Activated T-helper 17 cell treated with anti-CD3 and anti-CD28 coated beads, Interleukin-2, amount 50 U/mL, for 72 hours (primary cell): ENCODE measurements at regions not wholly inside any gene's neighbourhood (a gene's known extent, or its start where the extent isn't known, plus 50 kb on each side); places are given as distances from the start of the nearest gene placed in this dataset.

ENCODE experiments used
- ATAC-seq: fragments of 150-1000 bp; cut with Tn5 transposase; replicated peaks from 2 replicates; pipeline ENCODE4 v1.10.0; 2021; ENCODE audit warnings: mild to moderate bottlenecking, moderate library complexity
- H3K27ac Mint-ChIP-seq: one replicate; pipeline ENCODE4 v1.8.0; 2022; ENCODE audit warnings: mixed read lengths
- H3K27me3 Mint-ChIP-seq: one replicate; pipeline ENCODE4 v1.8.0; 2022; ENCODE audit warnings: mixed read lengths
- H3K36me3 Mint-ChIP-seq: one replicate; pipeline ENCODE4 v1.8.0; 2022; ENCODE audit warnings: low read depth, mild to moderate bottlenecking, mixed read lengths
- H3K4me1 Mint-ChIP-seq: one replicate; pipeline ENCODE4 v1.8.0; 2022; ENCODE audit warnings: mixed read lengths
- H3K4me3 Mint-ChIP-seq: one replicate; pipeline ENCODE4 v1.8.0; 2022; ENCODE audit warnings: mild to moderate bottlenecking, mixed read lengths
- H3K9me3 Mint-ChIP-seq: one replicate; pipeline ENCODE4 v1.8.0; 2022; ENCODE audit warnings: mixed read lengths

GRCh38 chr3:187618722-187619121 is 51.5 kb downstream of the SST start:
- no peaks in the 10 kb centered on the region for H3K9me3 Mint-ChIP-seq
- no peak overlapping the region for H3K4me3 Mint-ChIP-seq
- no peaks in the 10 kb centered on the region for H3K36me3 Mint-ChIP-seq
- no peaks in the 10 kb centered on the region for H3K4me1 Mint-ChIP-seq
- H3K27ac Mint-ChIP-seq = no peak overlapping the region
- H3K27me3 Mint-ChIP-seq = peaks cover 5% of the 10 kb centered on the region
- no peak for ATAC-seq

- no peak for ATAC-seq
- H3K36me3 Mint-ChIP-seq = no peaks in the 10 kb centered on the region
- no peaks in the 10 kb centered on the region for H3K9me3 Mint-ChIP-seq
- no peak overlapping the region for H3K27ac Mint-ChIP-seq
- H3K4me3 Mint-ChIP-seq = no peak overlapping the region
- H3K27me3 Mint-ChIP-seq = peaks cover 6% of the 10 kb centered on the region
- no peaks in the 10 kb centered on the region for H3K4me1 Mint-ChIP-seq
Measured at GRCh38 chr3:187617213-187617612, 53.0 kb downstream of the SST start.

- Mint-ChIP-seq H3K9me3 (no peaks in the 10 kb centered on the region), H3K27ac (no peak overlapping the region), H3K4me3 (no peak overlapping the region), H3K36me3 (no peaks in the 10 kb centered on the region), H3K4me1 (no peaks in the 10 kb centered on the region), H3K27me3 (peaks cover 10% of the 10 kb centered on the region)
- peak; percentile 58 for ATAC-seq
Measured at GRCh38 chr3:187616307-187616972, 53.8 kb downstream of the SST start.

GRCh38 chr3:187615630-187616029 is 54.6 kb downstream of the SST start:
- Mint-ChIP-seq H3K27ac (no peak overlapping the region), H3K9me3 (no peaks in the 10 kb centered on the region), H3K36me3 (no peaks in the 10 kb centered on the region), H3K27me3 (peaks cover 14% of the 10 kb centered on the region), H3K4me3 (no peak overlapping the region), H3K4me1 (no peaks in the 10 kb centered on the region)
- no peak for ATAC-seq

- Mint-ChIP-seq H3K4me1 (no peaks in the 10 kb centered on the region), H3K27ac (no peak overlapping the region), H3K9me3 (no peaks in the 10 kb centered on the region), H3K36me3 (no peaks in the 10 kb centered on the region), H3K4me3 (no peak overlapping the region), H3K27me3 (peaks cover 30% of the 10 kb centered on the region)
- no peak for ATAC-seq
Measured at GRCh38 chr3:187612656-187613055, 57.5 kb downstream of the SST start.

GRCh38 chr3:187610981-187611511 is 59.1 kb downstream of the SST start:
- H3K9me3 Mint-ChIP-seq = no peaks in the 10 kb centered on the region
- H3K4me1 Mint-ChIP-seq = no peaks in the 10 kb centered on the region
- H3K27ac Mint-ChIP-seq = no peak overlapping the region
- H3K36me3 Mint-ChIP-seq = no peaks in the 10 kb centered on the region
- peaks cover 44% of the 10 kb centered on the region for H3K27me3 Mint-ChIP-seq
- ATAC-seq = no peak
- H3K4me3 Mint-ChIP-seq = no peak overlapping the region

- H3K9me3 Mint-ChIP-seq = no peaks in the 10 kb centered on the region
- no peak for ATAC-seq
- H3K4me3 Mint-ChIP-seq = no peak overlapping the region
- H3K27ac Mint-ChIP-seq = no peak overlapping the region
- H3K27me3 Mint-ChIP-seq = peaks cover 36% of the 10 kb centered on the region
- H3K4me1 Mint-ChIP-seq = no peaks in the 10 kb centered on the region
- no peaks in the 10 kb centered on the region for H3K36me3 Mint-ChIP-seq
Measured at GRCh38 chr3:187594272-187594671, 75.9 kb downstream of the SST start.

- Mint-ChIP-seq H3K27ac (no peak overlapping the region), H3K9me3 (no peaks in the 10 kb centered on the region), H3K36me3 (no peaks in the 10 kb centered on the region), H3K4me3 (no peak overlapping the region), H3K4me1 (no peaks in the 10 kb centered on the region), H3K27me3 (peaks cover 42% of the 10 kb centered on the region)
- ATAC-seq = no peak
Measured at GRCh38 chr3:187593451-187593850, 76.7 kb downstream of the SST start.

GRCh38 chr3:187590861-187591576 is 79.2 kb downstream of the SST start:
- H3K27ac Mint-ChIP-seq = no peak overlapping the region
- H3K36me3 Mint-ChIP-seq = no peaks in the 10 kb centered on the region
- H3K4me1 Mint-ChIP-seq = no peaks in the 10 kb centered on the region
- peaks cover 47% of the 10 kb centered on the region for H3K27me3 Mint-ChIP-seq
- no peaks in the 10 kb centered on the region for H3K9me3 Mint-ChIP-seq
- no peak overlapping the region for H3K4me3 Mint-ChIP-seq
- no peak for ATAC-seq

- peaks cover 40% of the 10 kb centered on the region for H3K27me3 Mint-ChIP-seq
- H3K4me3 Mint-ChIP-seq = no peak overlapping the region
- H3K27ac Mint-ChIP-seq = no peak overlapping the region
- H3K9me3 Mint-ChIP-seq = peaks cover 3% of the 10 kb centered on the region
- no peaks in the 10 kb centered on the region for H3K36me3 Mint-ChIP-seq
- H3K4me1 Mint-ChIP-seq = no peaks in the 10 kb centered on the region
- ATAC-seq = no peak
Measured at GRCh38 chr3:187587076-187587475, 83.1 kb downstream of the SST start.

- Mint-ChIP-seq H3K27me3 (peaks cover 41% of the 10 kb centered on the region), H3K36me3 (no peaks in the 10 kb centered on the region), H3K4me3 (no peak overlapping the region), H3K4me1 (no peaks in the 10 kb centered on the region), H3K9me3 (peaks cover 6% of the 10 kb centered on the region), H3K27ac (no peak overlapping the region)
- ATAC-seq = no peak
Measured at GRCh38 chr3:187586226-187586625, 84.0 kb downstream of the SST start.

- Mint-ChIP-seq H3K4me1 (no peaks in the 10 kb centered on the region), H3K27me3 (peaks cover 18% of the 10 kb centered on the region), H3K36me3 (no peaks in the 10 kb centered on the region), H3K4me3 (no peak overlapping the region), H3K9me3 (no peaks in the 10 kb centered on the region), H3K27ac (no peak overlapping the region)
- no peak for ATAC-seq
Measured at GRCh38 chr3:187572441-187572840, 97.8 kb downstream of the SST start.

GRCh38 chr3:187571701-187572100 is 98.5 kb downstream of the SST start:
- H3K4me1 Mint-ChIP-seq = no peaks in the 10 kb centered on the region
- no peaks in the 10 kb centered on the region for H3K36me3 Mint-ChIP-seq
- H3K9me3 Mint-ChIP-seq = no peaks in the 10 kb centered on the region
- H3K27ac Mint-ChIP-seq = no peak overlapping the region
- ATAC-seq = no peak
- H3K27me3 Mint-ChIP-seq = peaks cover 18% of the 10 kb centered on the region
- no peak overlapping the region for H3K4me3 Mint-ChIP-seq

GRCh38 chr3:187570776-187571175 is 99.4 kb downstream of the SST start:
- ATAC-seq = no peak
- Mint-ChIP-seq H3K36me3 (no peaks in the 10 kb centered on the region), H3K27ac (no peak overlapping the region), H3K4me3 (no peak overlapping the region), H3K27me3 (peaks cover 15% of the 10 kb centered on the region), H3K9me3 (no peaks in the 10 kb centered on the region), H3K4me1 (no peaks in the 10 kb centered on the region)

GRCh38 chr3:187568171-187568570 is 102.0 kb downstream of the SST start:
- Mint-ChIP-seq H3K4me1 (peaks cover 5% of the 10 kb centered on the region), H3K27ac (no peak overlapping the region), H3K36me3 (no peaks in the 10 kb centered on the region), H3K27me3 (peaks cover 23% of the 10 kb centered on the region), H3K9me3 (no peaks in the 10 kb centered on the region), H3K4me3 (no peak overlapping the region)
- no peak for ATAC-seq
